DND-41 (cell line): ENCODE measurements at regions not wholly inside any gene's neighbourhood (a gene's known extent, or its start where the extent isn't known, plus 50 kb on each side); places are given as distances from the start of the nearest gene placed in this dataset.
"Not testable (repeated sequence)": the region's sequence is repeated elsewhere in the genome, so short reads cannot be mapped to it uniquely, and the experiment has no call there.

ENCODE experiments used
- ATAC-seq: fragments of 200-7000 bp; cut with Tn5 transposase; 3 replicates; pipeline ENCODE4 v1.9.1; 2021; ENCODE audit warnings: low read depth; ENCODE audit not compliant: insufficient read depth
- DNase-seq: peaks from one replicate; pipeline ENCODE4 v3.0.0-alpha.2; 2020
- H2AFZ ChIP-seq: 2 replicates; pipeline ENCODE4 v1.6.0; 2012; ENCODE audit warnings: low read depth, low read length
- H3K27ac ChIP-seq: 2 replicates; pipeline ENCODE4 v1.5.1; 2012; ENCODE audit warnings: low read length, inconsistent platforms
- H3K27me3 ChIP-seq: fragments of 200-600 bp; sonication (generic); 2 replicates; pipeline ENCODE4 v1.6.0; 2012; ENCODE audit warnings: low read length, mild to moderate bottlenecking, inconsistent platforms; ENCODE audit not compliant: insufficient read depth, poor library complexity
- H3K36me3 ChIP-seq: 2 replicates; pipeline ENCODE4 v1.5.1; 2012; ENCODE audit warnings: low read length, inconsistent platforms; ENCODE audit not compliant: insufficient read depth
- H3K4me1 ChIP-seq: 2 replicates; pipeline ENCODE4 v1.5.1; 2012; ENCODE audit warnings: mild to moderate bottlenecking, low read length; ENCODE audit not compliant: insufficient read depth
- H3K4me2 ChIP-seq: 2 replicates; pipeline ENCODE4 v1.6.0; 2012; ENCODE audit warnings: mild to moderate bottlenecking, moderate library complexity, low read length, inconsistent platforms; ENCODE audit not compliant: insufficient read depth
- H3K4me3 ChIP-seq, 2 experiments: fragments of 200-600 bp in 1 of 2; shearing (Covaris generic) in 1 of 2; 2 replicates each; pipeline ENCODE4 v1.5.1; 2012 to 2016; ENCODE audit warnings: inconsistent platforms in 2 of 2, low read length in 2 of 2, mild to moderate bottlenecking in 2 of 2, low read depth in 1 of 2, moderate library complexity in 1 of 2
- H3K79me2 ChIP-seq: 2 replicates; pipeline ENCODE4 v1.6.0; 2012; ENCODE audit warnings: low read length, inconsistent platforms; ENCODE audit not compliant: insufficient read depth
- H3K9ac ChIP-seq: 2 replicates; pipeline ENCODE4 v1.6.0; 2012; ENCODE audit warnings: low read depth, mild to moderate bottlenecking, inconsistent platforms, low read length, moderate library complexity
- H3K9me3 ChIP-seq: 2 replicates; pipeline ENCODE4 v1.5.1; 2012; ENCODE audit warnings: low read length, moderate library complexity, mild to moderate bottlenecking, inconsistent platforms; ENCODE audit not compliant: insufficient read depth, severe bottlenecking
- H4K20me1 ChIP-seq: 2 replicates; pipeline ENCODE4 v1.6.0; 2012; ENCODE audit warnings: low read length; ENCODE audit not compliant: insufficient read depth
- EZH2 ChIP-seq: IDR thresholded peaks from 3 replicates; pipeline ENCODE4 v1.6.1; 2012; ENCODE audit warnings: borderline replicate concordance, low read depth, mild to moderate bottlenecking, moderate library complexity, low read length, inconsistent platforms; ENCODE audit not compliant: severe bottlenecking
- TF ChIP-seq, protein P1 (sequence below): IDR thresholded peaks from 2 replicates; pipeline ENCODE4 v1.5.1; 2012; ENCODE audit warnings: borderline replicate concordance, low read length, moderate library complexity, mild to moderate bottlenecking; ENCODE audit not compliant: poor library complexity, severe bottlenecking; ENCODE audit errors: extremely low read depth

DNA sequence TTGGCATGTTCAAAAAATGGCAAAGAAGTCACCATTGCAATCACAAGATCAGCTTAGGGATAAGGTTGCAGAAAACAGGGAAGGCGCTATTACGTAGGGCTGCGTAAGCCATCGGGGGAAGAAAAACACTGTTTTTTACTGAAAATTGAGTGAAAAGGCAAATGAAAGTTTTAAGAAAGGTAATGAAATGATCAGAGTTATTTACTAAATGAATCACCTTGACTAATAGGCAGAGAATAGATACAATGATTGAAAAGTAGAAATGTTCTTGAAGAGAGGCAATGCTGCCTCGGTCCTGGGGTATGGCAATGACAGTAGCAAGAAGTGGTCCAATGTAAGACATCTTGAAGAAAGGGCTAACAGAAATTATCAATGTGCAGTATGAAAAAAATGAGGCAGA, 1227.8 kb upstream of the ZEB2 start:
- Histone ChIP-seq H3K4me1 (peaks cover 31% of the 10 kb centered on the region), H3K27me3 (no peaks in the 10 kb centered on the region), H2AFZ (no peak overlapping the region), H3K27ac (no peak overlapping the region), H3K9me3 (no peaks in the 10 kb centered on the region), H4K20me1 (no peaks in the 10 kb centered on the region), H3K79me2 (no peaks in the 10 kb centered on the region), H3K9ac (no peak overlapping the region), H3K36me3 (no peaks in the 10 kb centered on the region), H3K4me3 (no peak overlapping the region), H3K4me2 (no peak overlapping the region)
- TF ChIP-seq EZH2, result no peak
- TF ChIP-seq, protein P1, sequence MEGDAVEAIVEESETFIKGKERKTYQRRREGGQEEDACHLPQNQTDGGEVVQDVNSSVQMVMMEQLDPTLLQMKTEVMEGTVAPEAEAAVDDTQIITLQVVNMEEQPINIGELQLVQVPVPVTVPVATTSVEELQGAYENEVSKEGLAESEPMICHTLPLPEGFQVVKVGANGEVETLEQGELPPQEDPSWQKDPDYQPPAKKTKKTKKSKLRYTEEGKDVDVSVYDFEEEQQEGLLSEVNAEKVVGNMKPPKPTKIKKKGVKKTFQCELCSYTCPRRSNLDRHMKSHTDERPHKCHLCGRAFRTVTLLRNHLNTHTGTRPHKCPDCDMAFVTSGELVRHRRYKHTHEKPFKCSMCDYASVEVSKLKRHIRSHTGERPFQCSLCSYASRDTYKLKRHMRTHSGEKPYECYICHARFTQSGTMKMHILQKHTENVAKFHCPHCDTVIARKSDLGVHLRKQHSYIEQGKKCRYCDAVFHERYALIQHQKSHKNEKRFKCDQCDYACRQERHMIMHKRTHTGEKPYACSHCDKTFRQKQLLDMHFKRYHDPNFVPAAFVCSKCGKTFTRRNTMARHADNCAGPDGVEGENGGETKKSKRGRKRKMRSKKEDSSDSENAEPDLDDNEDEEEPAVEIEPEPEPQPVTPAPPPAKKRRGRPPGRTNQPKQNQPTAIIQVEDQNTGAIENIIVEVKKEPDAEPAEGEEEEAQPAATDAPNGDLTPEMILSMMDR, result no peak
- DNase-seq (no peak), ATAC-seq (no peak)

DNA sequence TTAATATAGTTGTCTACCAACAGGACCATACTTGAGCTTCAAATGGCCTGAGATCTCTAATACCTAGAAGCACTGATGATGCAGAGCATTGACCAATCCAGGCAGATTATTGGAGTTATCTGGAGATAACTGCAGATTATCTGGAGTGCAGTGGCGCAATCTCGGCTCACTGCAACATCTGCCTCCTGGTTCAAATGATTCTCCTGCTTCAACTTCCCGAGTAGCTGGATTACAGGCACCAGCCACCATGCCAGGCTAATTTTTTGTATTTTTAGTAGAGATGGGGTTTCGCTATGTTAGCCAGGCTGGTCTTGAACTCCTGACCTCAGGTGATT, 1225.4 kb upstream of the ZEB2 start:
- not testable (repeated sequence) for H3K27ac ChIP-seq, H3K79me2 ChIP-seq, DNase-seq, H3K36me3 ChIP-seq, H3K9ac ChIP-seq, ATAC-seq, H2AFZ ChIP-seq, H3K4me3 ChIP-seq, H3K27me3 ChIP-seq, H3K4me2 ChIP-seq, H4K20me1 ChIP-seq, H3K9me3 ChIP-seq
- peaks cover 15% of the 10 kb centered on the region for H3K4me1 ChIP-seq

DNA sequence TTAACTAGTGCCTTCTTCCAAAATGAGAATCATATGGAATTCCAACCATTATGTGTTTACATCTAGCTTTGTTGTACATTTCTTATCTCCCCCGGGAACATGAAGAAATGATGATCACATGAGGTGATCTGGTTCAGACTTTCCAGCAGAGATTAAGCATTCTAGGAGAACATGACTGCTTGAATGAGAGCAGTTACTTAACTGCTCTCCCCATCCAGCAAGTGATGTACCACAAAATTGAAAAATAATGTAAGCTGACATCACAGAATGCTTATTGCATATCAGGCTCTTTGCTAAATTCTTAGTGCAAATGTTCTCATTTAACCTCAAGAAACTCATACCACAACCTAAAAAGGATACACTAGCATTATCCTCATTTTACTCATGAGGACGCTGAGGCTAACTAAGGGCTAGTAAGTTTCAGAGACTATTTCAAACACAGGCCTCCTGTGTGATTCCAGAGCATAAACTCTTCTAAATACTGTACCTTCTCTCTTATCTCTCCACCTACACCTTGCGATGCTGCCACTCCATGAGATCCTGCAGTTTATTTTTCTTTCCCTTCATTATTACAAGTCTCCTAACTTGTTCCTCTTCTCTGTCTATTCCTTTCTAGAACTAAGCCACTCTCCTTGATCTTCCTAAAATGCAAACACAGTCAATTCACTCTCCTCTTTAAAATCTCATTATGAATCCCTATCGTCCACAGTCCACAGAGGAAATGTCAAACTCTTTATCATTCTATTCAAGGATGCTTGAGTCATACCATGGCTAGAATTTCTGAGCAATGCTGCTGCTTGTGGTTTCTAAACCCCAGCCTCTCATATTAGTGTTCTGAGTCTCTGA, 1224.8 kb upstream of the ZEB2 start:
- H3K4me3 ChIP-seq, result no peak overlapping the region
- H3K4me2 ChIP-seq, result no peak overlapping the region
- H3K9me3 ChIP-seq, result no peaks in the 10 kb centered on the region
- no peaks in the 10 kb centered on the region for H3K27me3 ChIP-seq
- no peaks in the 10 kb centered on the region for H3K36me3 ChIP-seq
- H2AFZ ChIP-seq, result no peak overlapping the region
- H3K9ac ChIP-seq, result no peak overlapping the region
- H3K27ac ChIP-seq, result no peak overlapping the region
- H3K79me2 ChIP-seq, result no peaks in the 10 kb centered on the region
- no peaks in the 10 kb centered on the region for H4K20me1 ChIP-seq
- peaks cover 12% of the 10 kb centered on the region for H3K4me1 ChIP-seq
- DNase-seq (no peak), ATAC-seq (no peak)
- TF ChIP-seq, protein P1, result no peak
- no peak for TF ChIP-seq EZH2

DNA sequence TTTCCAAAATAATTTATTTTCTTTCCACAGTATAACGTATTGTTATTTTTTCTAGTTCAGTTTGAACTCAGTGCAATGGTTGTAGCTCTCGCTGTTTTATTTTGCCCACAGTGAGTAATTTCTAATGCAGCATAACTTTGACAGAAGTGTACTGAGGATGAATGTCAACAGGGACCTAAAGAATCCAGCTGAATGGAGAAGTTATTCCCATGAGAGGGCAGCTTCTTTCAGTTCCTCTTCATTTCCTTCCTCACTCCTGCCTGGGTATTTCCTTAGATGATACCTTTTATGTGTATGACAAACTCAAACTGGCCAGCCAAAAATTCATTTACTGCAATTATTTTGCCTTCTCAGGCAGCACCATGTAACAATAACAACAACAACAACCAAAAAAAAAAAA, 1223.1 kb upstream of the ZEB2 start:
- no peak overlapping the region for H2AFZ ChIP-seq
- no peak overlapping the region for H3K27ac ChIP-seq
- no peaks in the 10 kb centered on the region for H3K9me3 ChIP-seq
- no peak for TF ChIP-seq EZH2
- TF ChIP-seq, protein P1, result no peak
- H4K20me1 ChIP-seq, result no peaks in the 10 kb centered on the region
- ATAC-seq, result no peak
- no peak overlapping the region for H3K4me3 ChIP-seq
- no peak for DNase-seq
- H3K4me1 ChIP-seq, result no peaks in the 10 kb centered on the region
- H3K79me2 ChIP-seq, result no peaks in the 10 kb centered on the region
- H3K36me3 ChIP-seq, result no peaks in the 10 kb centered on the region
- no peaks in the 10 kb centered on the region for H3K27me3 ChIP-seq
- no peak overlapping the region for H3K9ac ChIP-seq
- no peak overlapping the region for H3K4me2 ChIP-seq
